IMR-90 (cell line): ENCODE measurements at regions not wholly inside any gene's neighbourhood (a gene's known extent, or its start where the extent isn't known, plus 50 kb on each side); places are given as distances from the start of the nearest gene placed in this dataset.

Experiments
- ATAC-seq: fragments of 200-7000 bp; cut with Tn5 transposase; 2 replicates; pipeline ENCODE4 v1.9.1; 2020; ENCODE audit warnings: low read depth, mild to moderate bottlenecking, moderate library complexity
- BruUV-seq: library from RNA; stranded (reverse); fragments of 400-500 nt; replicated peaks from 2 replicates; lab custom pipeline; 2021; lab: Mats Ljungman, UMichigan
- CTCF ChIA-PET: fragments of 300-600 bp; formaldehyde crosslinking; extraction: SDS; loops from one replicate; lab custom pipeline; 2021; ENCODE audit warnings: antibody characterized with exemption; lab: Yijun Ruan, JAX
- POLR2A ChIA-PET: fragments of 300-600 bp; sonication (Branson Sonifier 250); formaldehyde crosslinking; loops from one replicate; lab custom pipeline; 2022; ENCODE audit warnings: antibody characterized with exemption; ENCODE audit not compliant: unreplicated experiment; lab: Charles Lee
- DNase-seq: peaks from one replicate; pipeline ENCODE4 v3.0.0; 2013
- H2AFZ ChIP-seq: replicated peaks from 2 replicates; pipeline ENCODE3; 2013; ENCODE audit warnings: low read length, mild to moderate bottlenecking; ENCODE audit not compliant: poor library complexity
- H2AK5ac ChIP-seq: 2 replicates; pipeline ENCODE4 v1.6.1; 2013; ENCODE audit warnings: low read depth, low read length, inconsistent platforms
- H2AK9ac ChIP-seq: replicated peaks from 2 replicates; pipeline ENCODE3; 2013; ENCODE audit warnings: mild to moderate bottlenecking, low read depth, low read length, moderate library complexity; ENCODE audit not compliant: poor library complexity
- H2BK120ac ChIP-seq: 2 replicates; pipeline ENCODE4 v1.6.1; 2013; ENCODE audit warnings: low read depth, low read length, inconsistent platforms
- H2BK15ac ChIP-seq: 3 replicates; pipeline ENCODE4 v1.6.1; 2013; ENCODE audit warnings: low read depth, low read length, inconsistent platforms
- H2BK20ac ChIP-seq: 2 replicates; pipeline ENCODE4 v1.6.1; 2013; ENCODE audit warnings: low read depth, mild to moderate bottlenecking, inconsistent platforms, low read length, moderate library complexity
- H2BK5ac ChIP-seq: 2 replicates; pipeline ENCODE4 v1.6.1; 2013; ENCODE audit warnings: mild to moderate bottlenecking, low read depth, low read length, inconsistent platforms; ENCODE audit not compliant: poor library complexity, severe bottlenecking
- H3K14ac ChIP-seq: replicated peaks from 2 replicates; pipeline ENCODE4 v1.6.1; 2013; ENCODE audit warnings: low read depth, low read length, inconsistent platforms
- H3K18ac ChIP-seq: 2 replicates; pipeline ENCODE4 v1.6.1; 2013; ENCODE audit warnings: low read depth, low read length, control low read depth
- H3K23ac ChIP-seq: 2 replicates; pipeline ENCODE4 v1.6.1; 2013; ENCODE audit warnings: low read depth, low read length, inconsistent platforms
- H3K27ac ChIP-seq: 2 replicates; pipeline ENCODE4 v1.5.1; 2013; ENCODE audit warnings: mild to moderate bottlenecking, control low read depth, low read length; ENCODE audit not compliant: insufficient read depth
- H3K27me3 ChIP-seq: 2 replicates; pipeline ENCODE4 v1.6.1; 2013; ENCODE audit warnings: low read length; ENCODE audit not compliant: control insufficient read depth, insufficient read depth
- H3K36me3 ChIP-seq: 2 replicates; pipeline ENCODE4 v1.6.1; 2013; ENCODE audit warnings: low read length, mixed read lengths; ENCODE audit not compliant: control insufficient read depth, insufficient read depth
- H3K4ac ChIP-seq: 2 replicates; pipeline ENCODE4 v1.6.1; 2013; ENCODE audit warnings: low read depth, low read length, inconsistent platforms
- H3K4me1 ChIP-seq: 2 replicates; pipeline ENCODE4 v1.6.1; 2013; ENCODE audit warnings: low read length, mixed read lengths; ENCODE audit not compliant: control insufficient read depth, insufficient read depth
- H3K4me2 ChIP-seq: 2 replicates; pipeline ENCODE4 v1.6.1; 2013; ENCODE audit warnings: low read depth, mild to moderate bottlenecking, control low read depth, low read length, moderate library complexity
- H3K4me3 ChIP-seq: 2 replicates; pipeline ENCODE4 v1.5.1; 2013; ENCODE audit warnings: low read depth, mild to moderate bottlenecking, control low read depth, low read length, moderate library complexity; ENCODE audit not compliant: insufficient read depth
- H3K56ac ChIP-seq: 2 replicates; pipeline ENCODE4 v1.6.1; 2013; ENCODE audit warnings: low read length, inconsistent platforms; ENCODE audit not compliant: insufficient read depth; ENCODE audit errors: extremely low read depth
- H3K79me1 ChIP-seq, 2 experiments: 2 replicates each; pipeline ENCODE4 v1.6.1; 2013; ENCODE audit warnings: low read length in 2 of 2, inconsistent platforms in 1 of 2, low read depth in 1 of 2
- H3K9ac ChIP-seq: 2 replicates; pipeline ENCODE4 v1.6.1; 2013; ENCODE audit warnings: low read depth, low read length, control low read depth
- H3K9me1 ChIP-seq: 2 replicates; pipeline ENCODE4 v1.6.1; 2013; ENCODE audit warnings: low read length, inconsistent platforms; ENCODE audit not compliant: insufficient read depth
- H3K9me3 ChIP-seq: 2 replicates; pipeline ENCODE4 v1.6.1; 2013; ENCODE audit warnings: low read length; ENCODE audit not compliant: control insufficient read depth, insufficient read depth
- H4K20me1 ChIP-seq: 2 replicates; pipeline ENCODE4 v1.6.1; 2013; ENCODE audit warnings: low read length, inconsistent platforms; ENCODE audit not compliant: insufficient read depth
- H4K5ac ChIP-seq: 2 replicates; pipeline ENCODE4 v1.6.1; 2013; ENCODE audit warnings: mild to moderate bottlenecking, low read depth, low read length, control low read depth
- H4K8ac ChIP-seq, 2 experiments: 2 replicates each; pipeline ENCODE4 v1.6.1; 2013; ENCODE audit warnings: low read depth in 2 of 2, low read length in 2 of 2, control low read depth in 1 of 2, inconsistent platforms in 1 of 2
- H4K91ac ChIP-seq: 2 replicates; pipeline ENCODE4 v1.6.1; 2013; ENCODE audit warnings: low read depth, low read length, inconsistent platforms; ENCODE audit not compliant: insufficient read depth
- ELK1 ChIP-seq: fragments of 150-350 bp; IDR thresholded peaks from 2 replicates; pipeline ENCODE4 v1.6.1; 2016; ENCODE audit warnings: low read depth, mild to moderate bottlenecking, low read length, moderate library complexity, borderline replicate concordance
- FOS ChIP-seq: fragments of 150-350 bp; IDR thresholded peaks from 2 replicates; pipeline ENCODE4 v1.6.1; 2016; ENCODE audit warnings: low read depth, low read length
- MXI1 ChIP-seq: IDR thresholded peaks from 2 replicates; pipeline ENCODE4 v1.6.1; 2012; ENCODE audit warnings: low read depth, mild to moderate bottlenecking, low read length, moderate library complexity, borderline replicate concordance
- RFX5 ChIP-seq: IDR thresholded peaks from 2 replicates; pipeline ENCODE4 v1.8.0; 2012; ENCODE audit warnings: low read depth, mild to moderate bottlenecking, low read length, moderate library complexity
- SMC3 ChIP-seq: fragments of 150-350 bp; IDR thresholded peaks from 2 replicates; pipeline ENCODE4 v1.6.1; 2016; ENCODE audit warnings: low read depth, mild to moderate bottlenecking, antibody characterized with exemption, low read length, moderate library complexity
- USF2 ChIP-seq: fragments of 150-350 bp; IDR thresholded peaks from 2 replicates; pipeline ENCODE4 v1.6.1; 2017; ENCODE audit warnings: mild to moderate bottlenecking, antibody characterized with exemption, low read length, low read depth
- WGBS, 2 experiments: methylation state at CpG; one replicate each; pipeline versions ENCODE4 v1.1.5 to v1.1.7; 2013; ENCODE audit warnings: missing lambda C conversion rate in 2 of 2; ENCODE audit not compliant: insufficient read length in 1 of 2; ENCODE audit errors: extremely low coverage in 2 of 2; 5-methylcytosine and 5-hydroxymethylcytosine counted together
- dilution Hi-C: fragments of 300-500 bp; cut with HindIII; formaldehyde crosslinking; loops from one replicate; pipeline ENCODE4 v1.14.3; 2018; ENCODE audit warnings: low sequenced_read_pairs; ENCODE audit not compliant: unreplicated experiment
- in situ Hi-C: fragments of 300-500 bp; cut with MboI; formaldehyde crosslinking; loops from 3 replicates; pipeline ENCODE4 v1.14.3; 2019; ENCODE audit warnings: low sequenced_read_pairs, inconsistent platforms, mixed read lengths
- intact Hi-C: fragments of 100-400 bp; cut with micrococcal nuclease; formaldehyde crosslinking; loops from 2 replicates; pipeline ENCODE4 v1.10.0; 2022

GRCh38 chr4:106704253-106704870, 331.8 kb downstream of the DKK2 start:
- in situ Hi-C loops: no loop called here
- ATAC-seq (no peak), DNase-seq (no peak)
- Histone ChIP-seq H2AK5ac (no peak overlapping the region), H3K36me3 (no peaks in the 10 kb centered on the region), H3K4ac (no peak overlapping the region), H3K9me1 (no peaks in the 10 kb centered on the region), H3K18ac (no peak overlapping the region), H3K23ac (no peak overlapping the region), H2BK20ac (no peak overlapping the region), H3K27me3 (no peaks in the 10 kb centered on the region), H3K79me1 (no peaks in the 10 kb centered on the region), H2BK5ac (no peak overlapping the region), H4K5ac (no peak overlapping the region), H2BK120ac (no peak overlapping the region), H3K14ac (no peak overlapping the region), H2AK9ac (no peak overlapping the region), H3K56ac (no peak overlapping the region), H2BK15ac (no peak overlapping the region), H3K9ac (no peak overlapping the region), H2AFZ (no peak overlapping the region), H3K9me3 (no peaks in the 10 kb centered on the region), H3K4me1 (no peaks in the 10 kb centered on the region), H3K4me3 (no peak overlapping the region), H3K27ac (no peak overlapping the region), H4K91ac (no peak overlapping the region), H4K20me1 (no peaks in the 10 kb centered on the region), H3K4me2 (no peak overlapping the region), H4K8ac (no peak overlapping the region)
- no CpG with 5 or more reads among the region's 6 CpGs for WGBS, 2 experiments
- ChIA-PET POLR2A (no interaction called here), CTCF (no interaction called here)
- no TSS peak for BruUV-seq
- dilution Hi-C loops: no loop called here
- TF ChIP-seq ELK1: no peak
- TF ChIP-seq RFX5: no peak
- no peak for TF ChIP-seq USF2
- TF ChIP-seq SMC3: no peak
- no peak for TF ChIP-seq FOS
- TF ChIP-seq MXI1: no peak
- intact Hi-C loops: no loop called here
